ENCODE measurements at regions not wholly inside any gene's neighbourhood (a gene's known extent, or its start where the extent isn't known, plus 50 kb on each side); places are given as distances from the start of the nearest gene placed in this dataset.
A peak's percentile ranks its signal among the peaks of the same experiment; 100 is the strongest.

DNA sequence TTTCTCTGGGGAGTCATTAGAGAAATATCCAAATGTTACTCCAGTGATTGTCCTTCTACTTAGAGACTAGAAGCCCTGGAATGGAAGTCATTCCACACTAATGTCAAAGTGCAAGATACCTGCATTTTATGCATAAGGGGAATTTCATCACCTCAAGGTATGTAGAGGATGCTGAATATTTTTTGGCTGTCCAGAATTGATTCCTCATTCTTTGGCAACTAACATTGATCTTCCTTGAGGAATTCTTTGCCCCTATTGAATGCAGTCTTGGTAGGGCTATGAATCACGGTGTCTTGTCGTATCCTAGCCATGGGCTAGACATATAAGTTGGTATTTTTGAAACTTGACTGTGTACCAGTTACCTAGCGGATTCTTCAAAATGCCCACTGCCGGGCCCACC lies 271.1 kb downstream of the CNTN3 start:
- no peak overlapping the region for H2AK5ac ChIP-seq (ENCODE audit: low read length)
- H4K8ac ChIP-seq (ENCODE audit: low read depth, low read length): no peak overlapping the region
- no peak overlapping the region for H3K23ac ChIP-seq (ENCODE audit: low read length)
- no peak overlapping the region for H2BK5ac ChIP-seq (ENCODE audit: low read depth, low read length, poor library complexity)
- H3K4me1 ChIP-seq (ENCODE audit: control insufficient read depth in 1 of 2, insufficient read depth in 2 of 2, low read length in 2 of 2): no peaks in the 10 kb centered on the region
- no peak overlapping the region for H3K4me2 ChIP-seq (ENCODE audit: low read length)
- no peak overlapping the region for H3K18ac ChIP-seq (ENCODE audit: low read length)
- no CpG with 5 or more reads among the region's 4 CpGs for WGBS (ENCODE audit: extremely low coverage, insufficient coverage, insufficient read length)
- H2BK12ac ChIP-seq (ENCODE audit: low read length): no peak overlapping the region
- no peak overlapping the region for H3K4ac ChIP-seq (ENCODE audit: low read depth, low read length)
- H3K27me3 ChIP-seq (ENCODE audit: insufficient read depth, low read length): no peaks in the 10 kb centered on the region
- no peak overlapping the region for H3K4me3 ChIP-seq (ENCODE audit: low read depth, low read length)
- H2AFZ ChIP-seq (ENCODE audit: insufficient read depth, low read length, poor library complexity): no peak overlapping the region
- no peak overlapping the region for H2BK120ac ChIP-seq (ENCODE audit: insufficient read depth, low read length, poor library complexity)
- no peak overlapping the region for H3K27ac ChIP-seq (ENCODE audit: low read depth, low read length)
- peak; percentile 47 to 90 for DNase-seq
- H3K9ac ChIP-seq (ENCODE audit: low read length): no peak overlapping the region
- H3K9me3 ChIP-seq (ENCODE audit: insufficient read depth, low read depth, low read length): no peaks in the 10 kb centered on the region
- H4K12ac ChIP-seq (ENCODE audit: low read depth, low read length): no peak overlapping the region
- no peak overlapping the region for H4K91ac ChIP-seq (ENCODE audit: low read depth, low read length)
- H3K79me2 ChIP-seq (ENCODE audit: control insufficient read depth, insufficient read depth, low read length, poor library complexity): no peaks in the 10 kb centered on the region
- H3K36me3 ChIP-seq (ENCODE audit: control insufficient read depth in 1 of 2, insufficient read depth in 2 of 2, low read length in 2 of 2): no peaks in the 10 kb centered on the region
- H3K79me1 ChIP-seq (ENCODE audit: low read length): no peaks in the 10 kb centered on the region
- H3K14ac ChIP-seq (ENCODE audit: low read length): no peak overlapping the region

GRCh38 chr3:74338998-74339397 lies 275.5 kb downstream of the CNTN3 start:
- no peak overlapping the region for H3K23ac ChIP-seq (ENCODE audit: low read length)
- no peak overlapping the region for H3K4ac ChIP-seq (ENCODE audit: low read depth, low read length)
- H3K27me3 ChIP-seq (ENCODE audit: insufficient read depth, low read length): no peaks in the 10 kb centered on the region
- H4K12ac ChIP-seq (ENCODE audit: low read depth, low read length): no peak overlapping the region
- H2BK5ac ChIP-seq (ENCODE audit: low read depth, low read length, poor library complexity): no peak overlapping the region
- no peaks in the 10 kb centered on the region for H3K79me1 ChIP-seq (ENCODE audit: low read length)
- H2BK120ac ChIP-seq (ENCODE audit: insufficient read depth, low read length, poor library complexity): no peak overlapping the region
- H4K8ac ChIP-seq (ENCODE audit: low read depth, low read length): no peak overlapping the region
- H2AK5ac ChIP-seq (ENCODE audit: low read length): no peak overlapping the region
- H3K9ac ChIP-seq (ENCODE audit: low read length): no peak overlapping the region
- H3K27ac ChIP-seq (ENCODE audit: low read depth, low read length): no peak overlapping the region
- H3K4me1 ChIP-seq (ENCODE audit: control insufficient read depth in 1 of 2, insufficient read depth in 2 of 2, low read length in 2 of 2): no peaks in the 10 kb centered on the region
- H4K91ac ChIP-seq (ENCODE audit: low read depth, low read length): no peak overlapping the region
- no peaks in the 10 kb centered on the region for H3K79me2 ChIP-seq (ENCODE audit: control insufficient read depth, insufficient read depth, low read length, poor library complexity)
- no peak overlapping the region for H3K4me3 ChIP-seq (ENCODE audit: low read depth, low read length)
- no peaks in the 10 kb centered on the region for H3K9me3 ChIP-seq (ENCODE audit: insufficient read depth, low read depth, low read length)
- H2AFZ ChIP-seq (ENCODE audit: insufficient read depth, low read length, poor library complexity): no peak overlapping the region
- no peak for DNase-seq
- no CpG with 5 or more reads among the region's 1 CpG for WGBS (ENCODE audit: extremely low coverage, insufficient coverage, insufficient read length)
- H3K4me2 ChIP-seq (ENCODE audit: low read length): no peak overlapping the region
- no peak overlapping the region for H3K18ac ChIP-seq (ENCODE audit: low read length)
- H2BK12ac ChIP-seq (ENCODE audit: low read length): no peak overlapping the region
- no peaks in the 10 kb centered on the region for H3K36me3 ChIP-seq (ENCODE audit: control insufficient read depth in 1 of 2, insufficient read depth in 2 of 2, low read length in 2 of 2)
- no peak overlapping the region for H3K14ac ChIP-seq (ENCODE audit: low read length)

DNA sequence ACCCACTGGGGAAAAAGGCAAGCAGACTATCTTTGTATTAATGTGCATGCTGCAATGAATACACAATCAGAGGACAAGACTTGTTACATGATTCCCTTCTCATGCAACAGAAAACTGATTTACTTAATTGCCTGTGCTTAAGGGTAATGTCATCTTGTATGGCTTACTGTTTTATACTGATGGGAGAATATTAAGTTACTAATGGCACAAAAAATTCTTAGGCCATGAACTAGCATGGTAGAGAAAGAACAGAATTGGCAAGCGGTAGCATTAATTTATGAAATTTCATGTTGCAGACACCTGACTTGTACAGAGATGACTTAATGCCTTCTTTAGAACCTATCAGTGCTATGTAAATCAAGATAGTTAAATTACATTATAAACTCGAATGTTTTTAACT lies 282.3 kb downstream of the CNTN3 start:
- Histone ChIP-seq H2BK120ac (ENCODE audit: insufficient read depth, low read length, poor library complexity) (no peak overlapping the region), H4K12ac (ENCODE audit: low read depth, low read length) (no peak overlapping the region), H3K4me3 (ENCODE audit: low read depth, low read length) (no peak overlapping the region), H3K18ac (ENCODE audit: low read length) (no peak overlapping the region), H3K27me3 (ENCODE audit: insufficient read depth, low read length) (no peaks in the 10 kb centered on the region), H3K27ac (ENCODE audit: low read depth, low read length) (no peak overlapping the region), H4K8ac (ENCODE audit: low read depth, low read length) (no peak overlapping the region), H3K36me3 (ENCODE audit: control insufficient read depth in 1 of 2, insufficient read depth in 2 of 2, low read length in 2 of 2) (no peaks in the 10 kb centered on the region), H3K23ac (ENCODE audit: low read length) (no peak overlapping the region), H3K4ac (ENCODE audit: low read depth, low read length) (no peak overlapping the region), H2AFZ (ENCODE audit: insufficient read depth, low read length, poor library complexity) (no peak overlapping the region), H2AK5ac (ENCODE audit: low read length) (no peak overlapping the region), H2BK12ac (ENCODE audit: low read length) (no peak overlapping the region), H3K9ac (ENCODE audit: low read length) (no peak overlapping the region), H3K4me2 (ENCODE audit: low read length) (no peak overlapping the region), H3K4me1 (ENCODE audit: control insufficient read depth in 1 of 2, insufficient read depth in 2 of 2, low read length in 2 of 2) (no peaks in the 10 kb centered on the region), H3K79me2 (ENCODE audit: control insufficient read depth, insufficient read depth, low read length, poor library complexity) (no peaks in the 10 kb centered on the region), H4K91ac (ENCODE audit: low read depth, low read length) (no peak overlapping the region), H2BK5ac (ENCODE audit: low read depth, low read length, poor library complexity) (no peak overlapping the region), H3K79me1 (ENCODE audit: low read length) (no peaks in the 10 kb centered on the region), H3K9me3 (ENCODE audit: insufficient read depth, low read depth, low read length) (no peaks in the 10 kb centered on the region), H3K14ac (ENCODE audit: low read length) (no peak overlapping the region)
- DNase-seq: no peak
- no CpG with 5 or more reads among the region's 2 CpGs for WGBS (ENCODE audit: extremely low coverage, insufficient coverage, insufficient read length)

GRCh38 chr3:74331711-74332110 lies 282.7 kb downstream of the CNTN3 start:
- H3K9ac ChIP-seq (ENCODE audit: low read length): no peak overlapping the region
- no peak overlapping the region for H2BK5ac ChIP-seq (ENCODE audit: low read depth, low read length, poor library complexity)
- H4K12ac ChIP-seq (ENCODE audit: low read depth, low read length): no peak overlapping the region
- H3K14ac ChIP-seq (ENCODE audit: low read length): no peak overlapping the region
- H2BK120ac ChIP-seq (ENCODE audit: insufficient read depth, low read length, poor library complexity): no peak overlapping the region
- H3K36me3 ChIP-seq (ENCODE audit: control insufficient read depth in 1 of 2, insufficient read depth in 2 of 2, low read length in 2 of 2): no peaks in the 10 kb centered on the region
- H4K91ac ChIP-seq (ENCODE audit: low read depth, low read length): no peak overlapping the region
- no peak overlapping the region for H2AFZ ChIP-seq (ENCODE audit: insufficient read depth, low read length, poor library complexity)
- H3K23ac ChIP-seq (ENCODE audit: low read length): no peak overlapping the region
- no peak overlapping the region for H3K4me3 ChIP-seq (ENCODE audit: low read depth, low read length)
- no peak overlapping the region for H2AK5ac ChIP-seq (ENCODE audit: low read length)
- WGBS (ENCODE audit: extremely low coverage, insufficient coverage, insufficient read length): no CpG with 5 or more reads among the region's 2 CpGs
- no peaks in the 10 kb centered on the region for H3K79me1 ChIP-seq (ENCODE audit: low read length)
- no peak overlapping the region for H3K27ac ChIP-seq (ENCODE audit: low read depth, low read length)
- H3K9me3 ChIP-seq (ENCODE audit: insufficient read depth, low read depth, low read length): no peaks in the 10 kb centered on the region
- no peak overlapping the region for H3K18ac ChIP-seq (ENCODE audit: low read length)
- H3K4me2 ChIP-seq (ENCODE audit: low read length): no peak overlapping the region
- no peaks in the 10 kb centered on the region for H3K4me1 ChIP-seq (ENCODE audit: control insufficient read depth in 1 of 2, insufficient read depth in 2 of 2, low read length in 2 of 2)
- no peak overlapping the region for H2BK12ac ChIP-seq (ENCODE audit: low read length)
- no peak overlapping the region for H3K4ac ChIP-seq (ENCODE audit: low read depth, low read length)
- no peaks in the 10 kb centered on the region for H3K79me2 ChIP-seq (ENCODE audit: control insufficient read depth, insufficient read depth, low read length, poor library complexity)
- no peak for DNase-seq
- H4K8ac ChIP-seq (ENCODE audit: low read depth, low read length): no peak overlapping the region
- no peaks in the 10 kb centered on the region for H3K27me3 ChIP-seq (ENCODE audit: insufficient read depth, low read length)

GRCh38 chr3:74329096-74329495 lies 285.4 kb downstream of the CNTN3 start:
- H2BK120ac ChIP-seq (ENCODE audit: insufficient read depth, low read length, poor library complexity): no peak overlapping the region
- no peak for DNase-seq

More at GRCh38 chr3:74329096-74329495, 285.4 kb downstream of the CNTN3 start:
- Histone ChIP-seq H4K12ac (ENCODE audit: low read depth, low read length) (no peak overlapping the region), H3K14ac (ENCODE audit: low read length) (no peak overlapping the region), H3K27me3 (ENCODE audit: insufficient read depth, low read length) (no peaks in the 10 kb centered on the region), H3K9ac (ENCODE audit: low read length) (no peak overlapping the region), H3K79me2 (ENCODE audit: control insufficient read depth, insufficient read depth, low read length, poor library complexity) (no peaks in the 10 kb centered on the region), H3K4ac (ENCODE audit: low read depth, low read length) (no peak overlapping the region), H2AFZ (ENCODE audit: insufficient read depth, low read length, poor library complexity) (no peak overlapping the region), H3K27ac (ENCODE audit: low read depth, low read length) (no peak overlapping the region), H2BK5ac (ENCODE audit: low read depth, low read length, poor library complexity) (no peak overlapping the region), H3K23ac (ENCODE audit: low read length) (no peak overlapping the region), H3K4me3 (ENCODE audit: low read depth, low read length) (no peak overlapping the region), H2BK12ac (ENCODE audit: low read length) (no peak overlapping the region), H3K36me3 (ENCODE audit: control insufficient read depth in 1 of 2, insufficient read depth in 2 of 2, low read length in 2 of 2) (no peaks in the 10 kb centered on the region), H4K91ac (ENCODE audit: low read depth, low read length) (no peak overlapping the region), H4K8ac (ENCODE audit: low read depth, low read length) (no peak overlapping the region), H3K4me1 (ENCODE audit: control insufficient read depth in 1 of 2, insufficient read depth in 2 of 2, low read length in 2 of 2) (no peaks in the 10 kb centered on the region), H3K18ac (ENCODE audit: low read length) (no peak overlapping the region), H3K4me2 (ENCODE audit: low read length) (no peak overlapping the region), H3K9me3 (ENCODE audit: insufficient read depth, low read depth, low read length) (no peaks in the 10 kb centered on the region), H3K79me1 (ENCODE audit: low read length) (no peaks in the 10 kb centered on the region), H2AK5ac (ENCODE audit: low read length) (no peak overlapping the region)

Measured in trophoblast cell (in vitro differentiated cells and primary cell).